CD4-positive, CD25-positive, alpha-beta regulatory T cell (primary cell): ENCODE measurements at regions not wholly inside any gene's neighbourhood (a gene's known extent, or its start where the extent isn't known, plus 50 kb on each side); places are given as distances from the start of the nearest gene placed in this dataset.

Experiments used
- ATAC-seq, 2 donors: fragments of 150-1000 bp; cut with Tn5 transposase; one replicate each; pipeline ENCODE4 v1.10.0; 2021; ENCODE audit warnings: low read depth in 2 of 2, moderate number of reproducible peaks in 2 of 2, moderate library complexity in 1 of 2
- DNase-seq, 3 donors: peaks; one replicate each; pipeline versions ENCODE4 v3.0.0 to v3.0.0-alpha.2; 2012 to 2022; ENCODE audit warnings: mixed read lengths in 1 of 3
- H3K27ac ChIP-seq: one replicate; pipeline ENCODE4 v1.7.0; 2013; ENCODE audit warnings: mild to moderate bottlenecking, low read length; ENCODE audit not compliant: insufficient read depth, poor library complexity, severe bottlenecking
- H3K27me3 ChIP-seq: one replicate; pipeline ENCODE4 v1.7.0; 2013; ENCODE audit warnings: low read length; ENCODE audit not compliant: control insufficient read depth, insufficient read depth
- H3K36me3 ChIP-seq: one replicate; pipeline ENCODE4 v1.7.0; 2013; ENCODE audit warnings: mild to moderate bottlenecking, low read length, moderate library complexity; ENCODE audit not compliant: control insufficient read depth, insufficient read depth
- H3K4me1 ChIP-seq: 2 replicates; pipeline ENCODE4 v1.7.0; 2013; ENCODE audit warnings: mild to moderate bottlenecking, low read length; ENCODE audit not compliant: insufficient read depth, control insufficient read depth, poor library complexity, severe bottlenecking
- H3K4me3 ChIP-seq: one replicate; pipeline ENCODE4 v1.7.0; 2013; ENCODE audit warnings: low read depth, mild to moderate bottlenecking, low read length, moderate library complexity
- H3K9me3 ChIP-seq, 2 experiments: 1 replicate in 1 of 2; 2 replicates in 1 of 2; pipeline ENCODE4 v1.7.0; 2013; ENCODE audit warnings: low read length in 2 of 2, mild to moderate bottlenecking in 1 of 2, moderate library complexity in 1 of 2; ENCODE audit not compliant: control insufficient read depth in 2 of 2
- H3K27ac Mint-ChIP-seq, 3 donors: one replicate each; pipeline ENCODE4 v1.8.0; 2020 to 2022; ENCODE audit warnings: mild to moderate bottlenecking in 3 of 3, mixed read lengths in 3 of 3, moderate library complexity in 2 of 3
- H3K27me3 Mint-ChIP-seq: one replicate; pipeline ENCODE4 v1.8.0; 2022; ENCODE audit warnings: mild to moderate bottlenecking, mixed read lengths
- H3K36me3 Mint-ChIP-seq: one replicate; pipeline ENCODE4 v1.8.0; 2020; ENCODE audit warnings: mixed read lengths
- H3K4me1 Mint-ChIP-seq, 4 donors: one replicate each; pipeline ENCODE4 v1.8.0; 2020 to 2022; ENCODE audit warnings: mixed read lengths in 4 of 4, mild to moderate bottlenecking in 1 of 4
- H3K4me3 Mint-ChIP-seq, 4 donors: one replicate each; pipeline ENCODE4 v1.8.0; 2020 to 2022; ENCODE audit warnings: mild to moderate bottlenecking in 4 of 4, mixed read lengths in 4 of 4, moderate library complexity in 3 of 4
- H3K9me3 Mint-ChIP-seq, 7 donors: one replicate each; pipeline ENCODE4 v1.8.0; 2020 to 2022; ENCODE audit warnings: mixed read lengths in 7 of 7, mild to moderate bottlenecking in 3 of 7, moderate library complexity in 2 of 7

- no peaks in the 10 kb centered on the region for H3K27me3 Mint-ChIP-seq
- peaks cover 0 to 6% (median 2%) of the 10 kb centered on the region in 7 donors for H3K9me3 Mint-ChIP-seq
- H3K4me3 Mint-ChIP-seq, result no peak overlapping the region
- no peak overlapping the region for H3K27ac ChIP-seq
- H3K27me3 ChIP-seq, result peaks cover 5% of the 10 kb centered on the region
- H3K4me3 ChIP-seq, result no peak overlapping the region
- no peaks in the 10 kb centered on the region for H3K4me1 ChIP-seq
- ATAC-seq (no peak), DNase-seq (no peak)
- H3K9me3 ChIP-seq, result no peaks in the 10 kb centered on the region
- no peaks in the 10 kb centered on the region for H3K36me3 ChIP-seq
- no peaks in the 10 kb centered on the region for H3K36me3 Mint-ChIP-seq
- H3K4me1 Mint-ChIP-seq, result no peaks in the 10 kb centered on the region
- no peak overlapping the region for H3K27ac Mint-ChIP-seq
These were observed 83.5 kb upstream of the AP1S2 start for GRCh38 chrX:15938072-15938471.

DNA sequence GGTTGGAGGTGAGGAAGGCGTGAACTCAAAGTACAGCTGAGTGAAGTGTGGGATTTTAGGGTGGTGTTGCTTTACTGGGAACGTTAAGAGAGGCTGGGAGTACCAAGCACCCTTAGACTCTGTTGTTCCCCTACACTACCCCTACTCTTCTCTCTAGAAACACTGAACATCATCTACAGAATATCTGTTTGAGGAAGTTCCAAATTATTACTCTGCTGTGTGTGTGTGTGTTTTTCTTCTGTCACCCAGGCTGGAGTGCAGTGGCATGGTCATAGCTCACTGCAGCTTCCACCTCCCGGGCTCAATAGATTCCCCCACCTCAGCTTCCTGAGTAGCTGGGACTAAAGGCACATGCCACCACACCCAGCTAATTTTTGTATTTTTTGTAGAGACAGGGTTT is 76.7 kb upstream of the AP1S2 start:
- no peak for DNase-seq
- Histone ChIP-seq H3K4me1 (no peaks in the 10 kb centered on the region), H3K27me3 (peaks cover 12% of the 10 kb centered on the region), H3K36me3 (no peaks in the 10 kb centered on the region), H3K4me3 (no peak overlapping the region), H3K9me3 (no peaks in the 10 kb centered on the region), H3K27ac (no peak overlapping the region)
- peaks cover 0 to 5% (median under 1%) of the 10 kb centered on the region in 4 donors for H3K4me1 Mint-ChIP-seq
- H3K27ac Mint-ChIP-seq, result no peak overlapping the region
- no peaks in the 10 kb centered on the region for H3K36me3 Mint-ChIP-seq
- no peak for ATAC-seq
- H3K4me3 Mint-ChIP-seq, result no peak overlapping the region
- H3K27me3 Mint-ChIP-seq, result peaks cover 15% of the 10 kb centered on the region
- H3K9me3 Mint-ChIP-seq, result no peaks in the 10 kb centered on the region

DNA sequence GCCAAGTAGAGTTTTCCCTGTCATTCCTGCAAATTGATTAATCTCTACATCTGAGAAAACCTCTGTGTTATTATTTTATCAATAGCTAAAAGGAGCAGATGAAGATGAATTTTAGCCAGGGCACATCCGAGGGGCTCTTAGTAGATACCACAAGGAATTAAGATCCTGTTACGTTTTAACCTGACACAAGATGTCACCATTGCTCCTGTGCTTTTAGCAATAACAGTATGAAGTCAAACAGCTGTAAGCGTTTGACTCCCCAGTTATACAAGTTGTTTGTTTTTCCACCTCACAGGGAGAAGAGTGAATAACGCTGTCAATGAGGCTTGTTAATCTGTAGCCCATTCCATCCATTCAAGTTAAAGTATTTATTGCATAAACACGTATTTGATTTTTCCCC is 76.0 kb upstream of the AP1S2 start:
- Histone ChIP-seq H3K4me3 (no peak overlapping the region), H3K4me1 (no peaks in the 10 kb centered on the region), H3K9me3 (no peaks in the 10 kb centered on the region), H3K36me3 (no peaks in the 10 kb centered on the region), H3K27ac (no peak overlapping the region), H3K27me3 (peaks cover 12% of the 10 kb centered on the region)
- no peaks in the 10 kb centered on the region for H3K36me3 Mint-ChIP-seq
- ATAC-seq (no peak), DNase-seq (peak in 1 of 3 donors; percentile 8)
- no peaks in the 10 kb centered on the region for H3K9me3 Mint-ChIP-seq
- no peak overlapping the region for H3K27ac Mint-ChIP-seq
- no peak overlapping the region for H3K4me3 Mint-ChIP-seq
- H3K27me3 Mint-ChIP-seq, result peaks cover 16% of the 10 kb centered on the region
- H3K4me1 Mint-ChIP-seq, result peaks cover 0 to 5% (median under 1%) of the 10 kb centered on the region in 4 donors

DNA sequence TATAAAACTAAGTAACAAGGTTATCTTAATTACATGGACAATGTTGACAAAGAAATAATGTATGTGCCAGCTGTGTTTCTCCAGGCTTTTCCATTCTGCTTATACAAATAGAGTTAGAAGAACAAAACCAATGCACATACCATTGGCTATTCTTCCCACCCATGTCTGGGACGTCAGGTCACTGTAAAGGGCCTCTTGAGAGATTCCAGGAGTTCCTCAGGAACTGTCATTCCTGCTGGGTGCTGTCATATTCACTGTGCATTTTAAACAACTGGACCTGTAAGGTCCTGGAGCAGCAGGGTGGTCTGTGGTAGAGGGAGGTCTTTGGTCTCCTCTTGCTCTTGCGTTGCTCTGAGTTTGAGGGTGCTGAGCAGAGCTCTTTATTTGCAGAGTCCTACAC is 74.6 kb upstream of the AP1S2 start:
- no peak overlapping the region for H3K27ac Mint-ChIP-seq

DNA sequence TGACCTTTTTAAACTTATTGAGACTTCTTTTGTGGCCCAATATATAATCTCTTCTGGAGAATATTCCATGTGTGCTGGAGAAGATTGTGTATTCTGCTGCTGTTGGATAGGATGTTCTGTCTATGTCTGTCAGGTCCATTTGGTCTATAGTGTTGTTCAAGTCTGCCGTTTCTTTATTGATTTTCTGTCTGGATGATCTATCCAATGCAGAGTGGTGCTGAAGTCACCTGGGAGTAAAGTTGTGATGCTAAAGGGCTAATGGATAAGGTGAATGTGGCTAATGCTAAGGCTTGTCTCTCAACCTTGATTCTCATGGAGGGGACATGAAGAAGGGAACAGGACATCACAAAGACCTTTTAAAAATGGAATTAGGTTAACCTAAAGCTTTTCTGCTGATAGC is 72.0 kb upstream of the AP1S2 start:
- ATAC-seq, result no peak
- Mint-ChIP-seq H3K27me3 (peaks cover 16% of the 10 kb centered on the region), H3K27ac (no peak overlapping the region)

More for the DNA sequence above, 74.6 kb upstream of the AP1S2 start:
- Histone ChIP-seq H3K27ac (no peak overlapping the region), H3K36me3 (no peaks in the 10 kb centered on the region), H3K27me3 (peaks cover 11% of the 10 kb centered on the region), H3K4me3 (no peak overlapping the region), H3K4me1 (no peaks in the 10 kb centered on the region), H3K9me3 (no peaks in the 10 kb centered on the region)
- no peaks in the 10 kb centered on the region for H3K9me3 Mint-ChIP-seq
- no peaks in the 10 kb centered on the region for H3K36me3 Mint-ChIP-seq
- no peak overlapping the region for H3K4me3 Mint-ChIP-seq
- DNase-seq (no peak), ATAC-seq (no peak)
- H3K4me1 Mint-ChIP-seq, result peaks cover 0 to 5% (median under 1%) of the 10 kb centered on the region in 4 donors
- peaks cover 24% of the 10 kb centered on the region for H3K27me3 Mint-ChIP-seq

DNA sequence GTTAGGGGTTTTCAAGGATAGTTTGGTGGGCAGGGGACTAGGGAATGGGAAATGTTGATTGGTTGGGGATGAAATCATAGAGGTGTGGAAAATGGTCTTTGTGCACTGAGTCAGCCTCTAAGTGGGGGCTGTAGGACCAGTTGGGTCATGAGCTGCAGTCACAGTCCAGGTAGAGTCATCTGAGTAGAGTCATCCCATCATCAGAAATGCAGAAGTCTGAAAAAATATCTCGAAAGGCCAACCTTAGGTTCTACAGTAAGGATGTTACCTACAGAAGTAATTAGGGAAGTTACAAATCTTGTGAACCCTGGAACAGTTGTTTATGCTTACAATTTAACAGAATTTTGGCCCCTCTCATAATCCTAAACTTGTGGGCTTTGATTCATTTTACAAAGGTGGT is 63.4 kb upstream of the AP1S2 start:
- Histone ChIP-seq H3K36me3 (no peaks in the 10 kb centered on the region), H3K9me3 (no peaks in the 10 kb centered on the region), H3K27me3 (no peaks in the 10 kb centered on the region), H3K4me1 (no peaks in the 10 kb centered on the region), H3K4me3 (no peak overlapping the region), H3K27ac (no peak overlapping the region)
- Mint-ChIP-seq H3K4me1 (no peaks in the 10 kb centered on the region), H3K27me3 (no peaks in the 10 kb centered on the region), H3K4me3 (no peak overlapping the region), H3K27ac (no peak overlapping the region), H3K9me3 (no peaks in the 10 kb centered on the region), H3K36me3 (no peaks in the 10 kb centered on the region)
- ATAC-seq (no peak), DNase-seq (no peak)

More for the DNA sequence above, 72.0 kb upstream of the AP1S2 start:
- H3K4me1 Mint-ChIP-seq, result peaks cover 0 to 5% (median under 1%) of the 10 kb centered on the region in 4 donors
- Histone ChIP-seq H3K36me3 (no peaks in the 10 kb centered on the region), H3K27ac (no peak overlapping the region), H3K9me3 (no peaks in the 10 kb centered on the region), H3K4me1 (no peaks in the 10 kb centered on the region), H3K4me3 (no peak overlapping the region), H3K27me3 (peaks cover 4% of the 10 kb centered on the region)
- no peak overlapping the region for H3K4me3 Mint-ChIP-seq
- no peaks in the 10 kb centered on the region for H3K36me3 Mint-ChIP-seq
- DNase-seq, result no peak
- peaks cover 0 to 4% (median 0%) of the 10 kb centered on the region in 7 donors for H3K9me3 Mint-ChIP-seq

DNA sequence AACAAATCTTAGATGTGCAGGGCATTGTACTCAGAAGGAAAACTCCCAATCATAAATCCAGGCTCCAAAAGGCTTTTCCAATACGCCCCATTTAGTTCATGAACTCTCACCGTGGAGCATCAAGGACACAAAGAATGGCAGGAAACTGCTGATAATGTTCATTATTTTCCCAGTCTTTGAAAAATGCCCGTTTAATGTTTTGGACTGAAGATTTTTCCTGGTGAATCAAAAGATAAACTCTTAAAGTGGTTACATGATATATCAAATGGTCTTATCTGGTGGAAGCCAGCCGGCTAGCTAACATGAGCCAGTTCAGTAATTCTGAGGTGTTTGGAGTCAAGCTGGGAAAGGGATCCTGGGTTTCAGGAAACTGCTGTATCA is 62.1 kb upstream of the AP1S2 start:
- no peaks in the 10 kb centered on the region for H3K27me3 ChIP-seq
- H3K27ac ChIP-seq, result no peak overlapping the region
- ATAC-seq, result no peak
- no peak overlapping the region for H3K27ac Mint-ChIP-seq
- H3K36me3 Mint-ChIP-seq, result no peaks in the 10 kb centered on the region
- H3K9me3 Mint-ChIP-seq, result no peaks in the 10 kb centered on the region
- no peaks in the 10 kb centered on the region for H3K9me3 ChIP-seq
- H3K4me1 ChIP-seq, result no peaks in the 10 kb centered on the region
- no peaks in the 10 kb centered on the region for H3K4me1 Mint-ChIP-seq
- H3K4me3 Mint-ChIP-seq, result no peak overlapping the region
- no peak overlapping the region for H3K4me3 ChIP-seq
- H3K27me3 Mint-ChIP-seq, result no peaks in the 10 kb centered on the region
- no peak for DNase-seq
- H3K36me3 ChIP-seq, result no peaks in the 10 kb centered on the region

DNA sequence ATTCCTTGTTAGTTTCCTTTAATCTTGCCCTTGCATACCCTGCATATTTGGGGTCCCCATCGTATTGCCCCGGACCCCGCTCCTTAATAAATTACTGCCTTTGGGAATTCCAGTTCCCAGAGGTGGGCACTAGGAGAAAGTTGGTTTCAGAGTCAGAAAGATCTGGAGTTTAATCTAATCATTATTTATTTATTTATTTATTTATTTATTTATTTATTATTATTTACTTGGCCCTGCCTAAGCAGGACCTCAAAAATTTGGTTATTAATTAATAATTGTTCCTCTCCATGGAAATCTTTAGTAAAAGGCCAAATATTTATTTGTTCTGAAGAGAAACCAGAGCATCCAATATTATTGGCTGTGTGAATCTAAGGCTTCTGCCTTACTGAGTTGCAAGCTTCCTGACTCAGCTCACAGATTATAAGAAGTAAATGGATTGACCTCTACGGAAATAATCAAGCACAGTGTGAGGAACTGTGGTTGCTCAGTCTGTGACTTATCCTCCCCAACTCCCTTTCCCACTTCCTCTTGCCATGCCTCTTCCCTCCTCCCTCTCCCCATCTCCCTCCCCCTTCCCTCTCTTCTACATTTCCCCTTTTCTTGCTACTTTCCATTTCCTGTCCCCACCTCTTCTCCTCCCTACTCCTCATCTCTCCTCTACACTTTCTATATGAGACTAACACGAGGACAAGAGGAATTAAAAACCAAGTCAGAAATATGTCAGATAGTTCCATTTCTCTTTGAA is 61.5 kb upstream of the AP1S2 start:
- Mint-ChIP-seq H3K4me3 (no peak overlapping the region), H3K36me3 (no peaks in the 10 kb centered on the region), H3K9me3 (no peaks in the 10 kb centered on the region), H3K4me1 (no peaks in the 10 kb centered on the region), H3K27me3 (no peaks in the 10 kb centered on the region), H3K27ac (no peak overlapping the region)
- no peak overlapping the region for H3K27ac ChIP-seq
- no peaks in the 10 kb centered on the region for H3K36me3 ChIP-seq
- no peaks in the 10 kb centered on the region for H3K27me3 ChIP-seq
- no peaks in the 10 kb centered on the region for H3K9me3 ChIP-seq
- H3K4me3 ChIP-seq, result no peak overlapping the region
- DNase-seq, result no peak
- no peak for ATAC-seq
- H3K4me1 ChIP-seq, result no peaks in the 10 kb centered on the region
